Lower lobe of right lung (tissue), 2 donors: ENCODE measurements at regions not wholly inside any gene's neighbourhood (a gene's known extent, or its start where the extent isn't known, plus 50 kb on each side); places are given as distances from the start of the nearest gene placed in this dataset.

ENCODE experiments used
- ATAC-seq, 2 donors: fragments of 200-7000 bp; cut with Tn5 transposase; one replicate each; pipeline ENCODE4 v1.9.1; 2020 to 2022; ENCODE audit warnings: mild to moderate bottlenecking in 2 of 2, moderate library complexity in 2 of 2
- DNase-seq: peaks from one replicate; pipeline ENCODE4 v3.0.0-alpha.2; 2020
- H3K27ac ChIP-seq: fragments of 200-600 bp; one replicate; pipeline ENCODE4 v1.8.0; 2022
- H3K27me3 ChIP-seq: fragments of 200-600 bp; one replicate; pipeline ENCODE4 v1.8.0; 2022; ENCODE audit warnings: low read depth
- H3K36me3 ChIP-seq: fragments of 200-600 bp; one replicate; pipeline ENCODE4 v1.8.0; 2022; ENCODE audit warnings: mild to moderate bottlenecking
- H3K4me1 ChIP-seq: fragments of 200-600 bp; one replicate; pipeline ENCODE4 v1.8.0; 2022
- H3K4me3 ChIP-seq: fragments of 200-600 bp; one replicate; pipeline ENCODE4 v1.8.0; 2022; ENCODE audit warnings: mild to moderate bottlenecking
- H3K9me3 ChIP-seq: fragments of 200-600 bp; one replicate; pipeline ENCODE4 v1.8.0; 2022
- intact Hi-C: fragments of 100-400 bp; cut with DNase I; formaldehyde crosslinking; loops from one replicate; pipeline ENCODE4 v1.11.0; 2022
- TF ChIP-seq, protein P1 (sequence below): fragments of 200-600 bp; IDR thresholded peaks from one replicate; pipeline ENCODE4 v1.8.0; 2022; ENCODE audit warnings: antibody characterized with exemption, mild to moderate bottlenecking
- donor health status: DM: no; HTN: yes; CAD: no; lungs with severe emphysema.

DNA sequence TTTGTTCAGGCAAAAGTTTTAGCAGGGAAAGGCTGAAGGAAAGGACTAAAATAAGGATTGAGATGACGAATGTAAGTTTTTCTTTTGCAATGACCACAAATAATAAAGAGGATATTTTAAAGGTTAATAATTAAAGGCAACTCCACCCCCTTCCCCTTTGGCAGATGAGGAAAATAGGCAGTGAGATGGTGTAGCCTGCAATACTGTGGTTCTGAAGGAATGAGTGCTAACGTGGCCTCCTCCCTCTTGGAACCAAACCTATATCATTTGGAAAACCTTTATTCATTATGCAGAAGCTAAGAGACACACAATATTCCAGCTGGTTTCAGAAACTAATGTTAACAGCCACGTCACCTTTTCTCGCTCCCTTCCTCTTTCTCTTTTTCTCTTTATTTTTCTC is 70.9 kb upstream of the COL1A2 start:
- Histone ChIP-seq H3K27ac (no peak overlapping the region), H3K27me3 (no peaks in the 10 kb centered on the region), H3K4me1 (no peaks in the 10 kb centered on the region), H3K36me3 (no peaks in the 10 kb centered on the region), H3K4me3 (no peak overlapping the region), H3K9me3 (peaks cover 9% of the 10 kb centered on the region)
- TF ChIP-seq, protein P1, sequence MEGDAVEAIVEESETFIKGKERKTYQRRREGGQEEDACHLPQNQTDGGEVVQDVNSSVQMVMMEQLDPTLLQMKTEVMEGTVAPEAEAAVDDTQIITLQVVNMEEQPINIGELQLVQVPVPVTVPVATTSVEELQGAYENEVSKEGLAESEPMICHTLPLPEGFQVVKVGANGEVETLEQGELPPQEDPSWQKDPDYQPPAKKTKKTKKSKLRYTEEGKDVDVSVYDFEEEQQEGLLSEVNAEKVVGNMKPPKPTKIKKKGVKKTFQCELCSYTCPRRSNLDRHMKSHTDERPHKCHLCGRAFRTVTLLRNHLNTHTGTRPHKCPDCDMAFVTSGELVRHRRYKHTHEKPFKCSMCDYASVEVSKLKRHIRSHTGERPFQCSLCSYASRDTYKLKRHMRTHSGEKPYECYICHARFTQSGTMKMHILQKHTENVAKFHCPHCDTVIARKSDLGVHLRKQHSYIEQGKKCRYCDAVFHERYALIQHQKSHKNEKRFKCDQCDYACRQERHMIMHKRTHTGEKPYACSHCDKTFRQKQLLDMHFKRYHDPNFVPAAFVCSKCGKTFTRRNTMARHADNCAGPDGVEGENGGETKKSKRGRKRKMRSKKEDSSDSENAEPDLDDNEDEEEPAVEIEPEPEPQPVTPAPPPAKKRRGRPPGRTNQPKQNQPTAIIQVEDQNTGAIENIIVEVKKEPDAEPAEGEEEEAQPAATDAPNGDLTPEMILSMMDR, result no peak
- DNase-seq (no peak), ATAC-seq (no peak)
- intact Hi-C loops, result no loop called here

DNA sequence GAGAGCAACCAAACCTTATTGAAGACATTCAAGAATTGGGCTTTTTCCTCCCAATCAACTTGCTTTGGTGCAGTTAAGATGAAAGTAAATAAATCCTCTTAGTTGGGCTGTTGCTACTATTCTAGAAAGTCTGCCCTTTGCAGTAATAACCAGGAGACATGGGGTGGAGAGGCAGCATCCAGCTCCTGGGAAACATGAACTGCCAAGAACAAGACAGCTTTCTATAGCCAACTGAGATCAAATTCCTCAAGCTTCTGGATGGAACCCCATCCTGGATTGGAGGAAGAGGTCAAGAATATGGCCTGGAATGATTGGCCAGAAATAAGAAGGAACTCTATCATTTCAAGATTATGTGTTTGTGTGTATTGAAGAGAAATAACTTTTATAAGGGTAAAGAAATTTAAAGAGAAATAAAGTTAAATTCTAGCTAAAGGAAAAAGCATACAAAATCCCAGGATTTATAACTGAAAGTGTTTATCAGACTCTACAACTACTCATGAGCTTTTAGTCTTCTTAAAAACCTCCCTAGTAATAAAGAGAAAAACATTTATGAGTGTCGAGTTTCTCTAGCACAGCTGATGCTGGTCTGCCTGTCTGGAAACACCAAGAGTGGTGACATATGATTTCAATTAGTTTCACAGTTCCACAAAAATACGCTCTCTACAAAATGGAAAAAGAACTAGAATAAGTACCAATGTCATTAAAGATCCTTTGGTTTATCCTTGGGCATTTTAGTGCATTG is 70.1 kb upstream of the COL1A2 start:
- DNase-seq, result no peak
- Histone ChIP-seq H3K4me1 (no peaks in the 10 kb centered on the region), H3K27me3 (no peaks in the 10 kb centered on the region), H3K9me3 (peaks cover 9% of the 10 kb centered on the region), H3K27ac (no peak overlapping the region), H3K4me3 (no peak overlapping the region), H3K36me3 (no peaks in the 10 kb centered on the region)
- intact Hi-C loops, result no loop called here
- TF ChIP-seq, protein P1, result no peak
- ATAC-seq, result no peak

DNA sequence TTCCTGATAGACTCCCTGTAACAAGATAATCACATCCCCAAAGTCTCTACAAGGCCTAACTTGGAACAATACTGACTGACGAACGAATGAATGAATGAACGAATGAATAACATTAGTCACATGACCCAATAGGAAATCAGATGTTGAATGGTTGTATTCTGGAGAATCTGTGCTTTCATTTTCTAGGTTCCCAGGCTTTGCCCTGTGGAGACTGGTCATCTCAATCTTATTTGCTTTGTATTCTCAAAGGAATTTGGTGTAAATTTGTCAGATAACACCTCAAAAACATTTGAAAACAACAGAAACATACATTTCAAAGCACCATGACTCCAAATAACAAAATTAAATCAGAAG is 69.6 kb upstream of the COL1A2 start:
- Histone ChIP-seq H3K9me3 (peaks cover 9% of the 10 kb centered on the region), H3K27me3 (no peaks in the 10 kb centered on the region), H3K4me1 (no peaks in the 10 kb centered on the region), H3K27ac (no peak overlapping the region), H3K4me3 (no peak overlapping the region), H3K36me3 (no peaks in the 10 kb centered on the region)
- DNase-seq, result no peak
- intact Hi-C loops, result no loop called here
- TF ChIP-seq, protein P1, result no peak
- no peak for ATAC-seq

DNA sequence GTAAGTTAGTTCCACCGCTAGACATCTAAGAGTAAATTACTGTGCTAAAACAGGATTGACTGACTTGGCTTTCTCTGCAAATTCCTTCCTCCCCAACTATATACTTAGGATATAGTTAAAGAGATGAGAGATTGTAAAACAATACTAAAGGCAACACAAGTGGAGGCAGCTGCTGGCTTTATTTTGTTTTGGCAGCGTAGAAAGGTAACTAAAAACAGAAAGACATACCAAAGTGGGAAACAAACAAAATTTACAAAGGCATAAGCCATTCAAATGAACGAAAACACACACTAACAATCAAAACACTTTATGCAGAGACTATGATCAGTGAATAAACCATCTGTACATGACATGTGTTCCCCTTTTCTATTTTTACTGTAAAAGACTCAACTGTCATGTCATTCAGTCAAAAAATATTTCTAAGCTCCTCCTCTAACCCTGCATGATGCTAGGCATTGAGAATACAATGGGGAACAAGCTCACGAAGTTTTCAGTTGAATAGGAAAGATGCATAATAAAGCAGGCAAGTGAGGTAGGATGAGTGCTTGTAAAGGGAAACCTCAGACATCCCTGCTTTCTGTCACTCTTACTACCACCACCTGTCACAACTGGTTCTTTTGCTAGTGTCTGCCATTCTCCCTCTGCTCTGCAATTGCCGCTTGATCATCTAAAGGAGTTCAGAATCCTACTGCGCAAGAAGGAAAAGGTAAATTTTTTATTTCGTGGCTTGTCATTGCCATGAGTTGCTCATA is 64.2 kb upstream of the COL1A2 start:
- no peak for DNase-seq
- Histone ChIP-seq H3K27ac (no peak overlapping the region), H3K4me3 (no peak overlapping the region), H3K36me3 (no peaks in the 10 kb centered on the region), H3K9me3 (no peaks in the 10 kb centered on the region), H3K4me1 (no peaks in the 10 kb centered on the region), H3K27me3 (no peaks in the 10 kb centered on the region)
- intact Hi-C loops, result no loop called here
- TF ChIP-seq, protein P1, result no peak
- ATAC-seq, result no peak

DNA sequence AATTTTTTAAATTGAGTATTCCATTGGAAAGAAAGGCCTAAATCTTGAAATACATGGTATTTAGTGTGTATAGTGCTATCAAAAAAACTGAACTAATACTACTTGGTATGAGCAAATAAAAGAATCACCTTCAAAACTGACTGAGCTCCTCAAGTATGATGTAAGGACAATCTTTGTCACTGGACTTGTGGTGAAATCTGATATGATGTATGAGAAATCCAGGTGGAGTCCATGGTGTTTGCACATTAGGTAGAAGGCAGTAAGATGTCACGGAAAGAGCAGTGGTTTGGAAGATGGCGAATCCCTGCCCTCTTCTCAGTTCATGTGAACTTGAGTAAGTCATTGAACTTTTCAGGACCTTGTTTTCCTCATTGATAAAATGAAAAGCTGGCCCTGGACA is 62.1 kb upstream of the COL1A2 start:
- TF ChIP-seq, protein P1, result no peak
- no peaks in the 10 kb centered on the region for H3K4me1 ChIP-seq
- ATAC-seq (no peak), DNase-seq (no peak)
- no peaks in the 10 kb centered on the region for H3K36me3 ChIP-seq
- no peaks in the 10 kb centered on the region for H3K9me3 ChIP-seq
- H3K4me3 ChIP-seq, result no peak overlapping the region
- no peaks in the 10 kb centered on the region for H3K27me3 ChIP-seq
- intact Hi-C loops, result no loop called here
- no peak overlapping the region for H3K27ac ChIP-seq
